ENCODE measurements at regions not wholly inside any gene's neighbourhood (a gene's known extent, or its start where the extent isn't known, plus 50 kb on each side); places are given as distances from the start of the nearest gene placed in this dataset.

DNA sequence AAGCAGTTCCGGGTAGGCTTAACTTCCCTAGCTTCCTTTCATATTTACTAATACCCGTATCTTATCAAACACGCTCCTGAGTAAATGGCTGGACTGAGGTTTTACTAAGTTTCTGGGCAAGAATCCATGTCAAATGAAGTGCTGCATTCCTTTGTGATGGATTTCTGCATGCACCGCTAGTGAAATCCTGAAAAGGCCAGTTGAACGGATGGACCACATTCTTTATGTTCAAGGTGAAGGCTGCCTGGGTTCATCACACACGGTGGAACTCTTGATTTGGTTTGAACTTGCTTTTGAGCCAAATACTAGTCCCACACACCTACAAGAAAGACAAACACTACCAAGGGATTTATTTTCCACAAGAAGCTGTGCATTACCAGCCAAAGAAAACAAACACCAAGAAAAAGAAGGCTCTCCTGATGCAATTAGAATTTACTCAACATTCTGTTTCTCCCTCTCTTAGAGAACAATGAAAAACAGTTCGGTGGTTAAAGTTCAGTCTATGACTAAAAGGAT, 255.0 kb upstream of the SEMA3C start:
- H3K9me2 ChIP-seq (replicated peaks; ENCODE audit: low read length): no peaks in the 10 kb centered on the region
- TF ChIP-seq EZH2 (IDR thresholded peaks at IDR 0.05; ENCODE audit: low read length, unreplicated experiment) (no peak), EZH2phosphoT487 (IDR thresholded peaks at IDR 0.05; ENCODE audit: borderline replicate concordance, low read length) (no peak)
- TF ChIP-seq, protein P1, sequence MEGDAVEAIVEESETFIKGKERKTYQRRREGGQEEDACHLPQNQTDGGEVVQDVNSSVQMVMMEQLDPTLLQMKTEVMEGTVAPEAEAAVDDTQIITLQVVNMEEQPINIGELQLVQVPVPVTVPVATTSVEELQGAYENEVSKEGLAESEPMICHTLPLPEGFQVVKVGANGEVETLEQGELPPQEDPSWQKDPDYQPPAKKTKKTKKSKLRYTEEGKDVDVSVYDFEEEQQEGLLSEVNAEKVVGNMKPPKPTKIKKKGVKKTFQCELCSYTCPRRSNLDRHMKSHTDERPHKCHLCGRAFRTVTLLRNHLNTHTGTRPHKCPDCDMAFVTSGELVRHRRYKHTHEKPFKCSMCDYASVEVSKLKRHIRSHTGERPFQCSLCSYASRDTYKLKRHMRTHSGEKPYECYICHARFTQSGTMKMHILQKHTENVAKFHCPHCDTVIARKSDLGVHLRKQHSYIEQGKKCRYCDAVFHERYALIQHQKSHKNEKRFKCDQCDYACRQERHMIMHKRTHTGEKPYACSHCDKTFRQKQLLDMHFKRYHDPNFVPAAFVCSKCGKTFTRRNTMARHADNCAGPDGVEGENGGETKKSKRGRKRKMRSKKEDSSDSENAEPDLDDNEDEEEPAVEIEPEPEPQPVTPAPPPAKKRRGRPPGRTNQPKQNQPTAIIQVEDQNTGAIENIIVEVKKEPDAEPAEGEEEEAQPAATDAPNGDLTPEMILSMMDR (conservative IDR thresholded peaks at IDR 0.05; ENCODE audit: low read depth, low read length): no peak
- H3K4me3 ChIP-seq (ENCODE audit: low read length): no peak overlapping the region; the same call in 1 of the 2 replicates
- ChIA-PET POLR2A (ENCODE audit: unreplicated experiment) (no interaction called here), CTCF (no interaction called here)
- peak overlapping the region; percentile 63 for H2AFZ ChIP-seq (ENCODE audit: low read length)
- H3K9ac ChIP-seq (ENCODE audit: low read length): no peak overlapping the region
- no peaks in the 10 kb centered on the region for H4K20me1 ChIP-seq (ENCODE audit: low read length)
- no peaks in the 10 kb centered on the region for H3K36me3 ChIP-seq (ENCODE audit: low read depth, low read length)
- H3F3A ChIP-seq (ENCODE audit: low read length, unreplicated experiment): no peaks in the 10 kb centered on the region
- BruUV-seq (replicated peaks): no TSS peak
- no peak overlapping the region for H3K27ac ChIP-seq (ENCODE audit: low read length)
- no peaks in the 10 kb centered on the region for H3K79me2 ChIP-seq (ENCODE audit: low read length)
- H3K4me1 ChIP-seq (ENCODE audit: insufficient read depth, low read length): peaks cover 9% of the 10 kb centered on the region
- H3K9me3 ChIP-seq (ENCODE audit: low read length): no peaks in the 10 kb centered on the region
- peak; percentile 80 for ATAC-seq
- intact Hi-C loops (cut with micrococcal nuclease): loop anchor here (5.0 kb wide), 2 partner anchors 232 to 252 kb away; no protein-coding TSS in a partner anchor
- H3K27me3 ChIP-seq (ENCODE audit: low read length): no peaks in the 10 kb centered on the region
- DNase-seq: peak; percentile 70
- H3K4me2 ChIP-seq (ENCODE audit: low read length): peak overlapping the region; percentile 48

DNA sequence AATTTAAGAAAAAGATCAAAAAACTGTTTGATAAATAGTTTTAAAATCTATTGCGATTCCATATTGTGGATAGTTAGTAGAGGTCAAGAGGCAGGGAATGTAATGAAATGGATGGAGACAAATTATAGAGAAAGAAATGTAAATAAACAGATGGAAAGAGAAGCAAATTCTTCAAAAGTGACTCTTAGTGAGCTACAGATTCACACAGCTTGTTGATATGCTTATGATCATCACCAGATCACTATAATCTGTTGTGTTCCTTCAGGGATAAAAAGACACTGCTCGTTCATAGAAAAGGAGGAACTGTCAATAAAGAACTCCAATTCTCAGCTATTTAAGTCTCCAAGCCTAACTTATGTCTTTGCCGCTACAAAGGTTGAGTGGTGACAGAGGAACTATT, 251.4 kb upstream of the SEMA3C start:
- Histone ChIP-seq H3K27ac (ENCODE audit: low read length) (no peak overlapping the region), H3K4me2 (ENCODE audit: low read length) (no peak overlapping the region), H3K9me3 (ENCODE audit: low read length) (no peaks in the 10 kb centered on the region), H3F3A (ENCODE audit: low read length, unreplicated experiment) (no peaks in the 10 kb centered on the region), H3K4me3 (ENCODE audit: low read length) (no peak overlapping the region), H3K36me3 (ENCODE audit: low read depth, low read length) (no peaks in the 10 kb centered on the region), H3K79me2 (ENCODE audit: low read length) (no peaks in the 10 kb centered on the region), H3K27me3 (ENCODE audit: low read length) (no peaks in the 10 kb centered on the region), H4K20me1 (ENCODE audit: low read length) (no peaks in the 10 kb centered on the region), H3K4me1 (ENCODE audit: insufficient read depth, low read length) (peaks cover 16% of the 10 kb centered on the region), H3K9me2 (replicated peaks; ENCODE audit: low read length) (no peaks in the 10 kb centered on the region), H2AFZ (ENCODE audit: low read length) (no peak overlapping the region), H3K9ac (ENCODE audit: low read length) (no peak overlapping the region)
- DNase-seq (no peak), ATAC-seq (no peak)
- intact Hi-C loops (cut with micrococcal nuclease): loop anchor here (5.0 kb wide), 2 partner anchors 228 to 248 kb away; no protein-coding TSS in a partner anchor
- no peak for TF ChIP-seq EZH2 (IDR thresholded peaks at IDR 0.05; ENCODE audit: low read length, unreplicated experiment)
- TF ChIP-seq, protein P1 (conservative IDR thresholded peaks at IDR 0.05; ENCODE audit: low read depth, low read length): no peak
- TF ChIP-seq EZH2phosphoT487 (IDR thresholded peaks at IDR 0.05; ENCODE audit: borderline replicate concordance, low read length): no peak
- no TSS peak for BruUV-seq (replicated peaks)
- CTCF ChIA-PET: no interaction called here
- POLR2A ChIA-PET (ENCODE audit: unreplicated experiment): no interaction called here

DNA sequence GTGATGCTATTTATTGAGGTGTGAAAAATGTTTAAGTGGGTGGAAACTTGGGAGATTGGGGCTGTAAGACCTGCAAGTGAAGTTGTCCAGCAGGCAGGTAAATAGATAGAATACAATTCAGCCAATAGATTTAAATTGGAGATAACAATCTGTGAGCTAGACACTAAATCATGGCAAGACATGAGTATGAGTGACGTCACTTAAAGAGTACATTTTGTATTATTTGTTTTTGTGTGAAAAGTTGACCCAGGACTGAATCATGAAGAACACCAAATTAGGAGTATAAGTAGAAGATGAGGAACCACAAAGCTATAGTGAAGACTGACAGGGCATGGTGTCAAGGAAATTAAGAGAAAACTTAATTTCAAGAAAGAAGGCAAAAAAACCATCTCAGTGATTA, 249.1 kb upstream of the SEMA3C start:
- no peaks in the 10 kb centered on the region for H3K9me3 ChIP-seq (ENCODE audit: low read length)
- H3K4me3 ChIP-seq (ENCODE audit: low read length): no peak overlapping the region
- no peaks in the 10 kb centered on the region for H3K36me3 ChIP-seq (ENCODE audit: low read depth, low read length)
- DNase-seq (peak; percentile 42), ATAC-seq (no peak)
- H2AFZ ChIP-seq (ENCODE audit: low read length): no peak overlapping the region
- H3F3A ChIP-seq (ENCODE audit: low read length, unreplicated experiment): no peaks in the 10 kb centered on the region
- no peak overlapping the region for H3K9ac ChIP-seq (ENCODE audit: low read length)
- ChIA-PET CTCF (no interaction called here), POLR2A (ENCODE audit: unreplicated experiment) (no interaction called here)
- peaks cover 6% of the 10 kb centered on the region; the same call in 1 of the 2 replicates for H3K4me1 ChIP-seq (ENCODE audit: insufficient read depth, low read length)
- TF ChIP-seq EZH2 (IDR thresholded peaks at IDR 0.05; ENCODE audit: low read length, unreplicated experiment) (no peak), EZH2phosphoT487 (IDR thresholded peaks at IDR 0.05; ENCODE audit: borderline replicate concordance, low read length) (no peak)
- TF ChIP-seq, protein P1 (conservative IDR thresholded peaks at IDR 0.05; ENCODE audit: low read depth, low read length): no peak
- no peak overlapping the region for H3K27ac ChIP-seq (ENCODE audit: low read length)
- H3K4me2 ChIP-seq (ENCODE audit: low read length): no peak overlapping the region
- BruUV-seq (replicated peaks): no TSS peak
- H3K9me2 ChIP-seq (replicated peaks; ENCODE audit: low read length): no peaks in the 10 kb centered on the region
- intact Hi-C loops (cut with micrococcal nuclease): no loop called here
- H3K27me3 ChIP-seq (ENCODE audit: low read length): no peaks in the 10 kb centered on the region
- no peaks in the 10 kb centered on the region for H3K79me2 ChIP-seq (ENCODE audit: low read length)
- no peaks in the 10 kb centered on the region for H4K20me1 ChIP-seq (ENCODE audit: low read length)
